ENCODE measurements at regions not wholly inside any gene's neighbourhood (a gene's known extent, or its start where the extent isn't known, plus 50 kb on each side); places are given as distances from the start of the nearest gene placed in this dataset.
A peak's percentile ranks its signal among the peaks of the same experiment; 100 is the strongest.

DNA sequence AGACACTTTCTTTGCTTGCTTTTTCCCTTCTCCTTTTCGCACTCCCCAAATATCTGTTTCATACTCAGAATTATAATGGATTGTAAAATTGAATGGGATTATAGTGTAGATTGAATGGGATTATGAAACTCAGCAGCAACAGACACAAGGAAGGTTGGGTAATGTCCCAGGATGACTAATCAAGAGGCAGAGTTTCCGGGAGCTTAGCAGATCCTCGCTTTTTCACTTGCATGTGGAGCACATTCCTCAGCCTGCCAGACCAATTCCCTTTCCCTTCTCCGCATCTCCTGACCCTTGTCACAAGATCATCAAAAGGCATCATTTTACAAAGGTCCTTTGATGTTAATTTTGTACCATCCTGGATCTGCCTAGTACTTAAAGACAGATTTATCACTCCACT is 55.1 kb upstream of the SLC1A1 start:
- DNase-seq (ENCODE audit: low spot score) = no peak

DNA sequence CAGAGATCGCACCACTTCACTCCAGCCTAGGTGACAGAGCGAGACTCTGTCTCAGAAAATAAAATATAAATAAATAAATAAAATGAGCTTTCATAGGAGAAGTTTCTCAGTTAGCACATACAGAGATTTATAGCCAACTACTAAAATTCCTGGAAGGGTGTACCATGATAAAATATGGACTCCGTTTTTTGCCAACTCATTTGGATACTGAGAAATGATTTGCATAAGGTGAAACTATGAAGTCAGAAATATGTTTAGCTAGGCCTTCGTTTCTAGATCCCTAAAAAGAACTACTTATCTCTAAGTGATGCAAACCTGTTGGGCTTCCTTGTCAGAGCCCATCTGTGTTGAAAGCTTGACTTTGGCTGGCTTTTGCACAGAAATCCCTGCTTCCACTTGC is 56.9 kb upstream of the SLC1A1 start:
- DNase-seq (ENCODE audit: low spot score) = no peak

GRCh38 chr9:4430432-4431261 is 59.6 kb upstream of the SLC1A1 start:
- peak; percentile 23 for DNase-seq (ENCODE audit: low spot score)

DNA sequence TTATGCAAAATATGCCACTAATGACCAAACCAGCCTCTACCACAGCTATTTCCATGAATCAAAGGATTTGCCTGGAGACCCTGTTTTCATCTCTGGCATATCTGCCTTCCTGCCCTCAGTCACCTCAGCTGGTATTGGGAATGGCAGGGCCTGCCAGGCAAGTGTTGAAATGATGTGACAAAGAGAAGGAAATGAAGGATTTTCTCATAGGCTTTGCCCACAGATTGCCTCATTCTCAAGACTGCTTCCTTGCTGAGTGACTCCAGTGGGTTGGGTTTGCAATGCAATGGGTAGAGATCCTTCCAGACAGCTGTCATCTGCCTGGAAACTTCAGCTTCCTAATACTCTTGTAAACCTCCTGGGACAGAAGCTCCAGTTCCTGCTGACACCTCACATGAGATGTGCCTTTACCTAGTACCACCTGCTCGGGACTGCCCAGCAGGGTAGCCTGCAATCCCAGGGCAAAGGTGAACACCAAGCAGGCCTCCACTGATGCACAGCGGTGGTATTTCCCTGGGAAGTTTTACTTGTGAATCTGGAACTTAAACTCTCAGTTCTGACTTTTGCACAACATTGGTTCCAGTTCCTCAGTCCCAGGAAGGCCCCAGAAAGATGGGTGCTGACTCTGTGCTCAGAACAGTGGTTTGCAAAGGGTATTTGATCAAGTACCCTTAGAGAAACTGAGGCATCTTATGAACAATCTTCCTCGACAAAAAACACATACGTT is 64.8 kb upstream of the SLC1A1 start:
- DNase-seq (ENCODE audit: low spot score) = no peak

DNA sequence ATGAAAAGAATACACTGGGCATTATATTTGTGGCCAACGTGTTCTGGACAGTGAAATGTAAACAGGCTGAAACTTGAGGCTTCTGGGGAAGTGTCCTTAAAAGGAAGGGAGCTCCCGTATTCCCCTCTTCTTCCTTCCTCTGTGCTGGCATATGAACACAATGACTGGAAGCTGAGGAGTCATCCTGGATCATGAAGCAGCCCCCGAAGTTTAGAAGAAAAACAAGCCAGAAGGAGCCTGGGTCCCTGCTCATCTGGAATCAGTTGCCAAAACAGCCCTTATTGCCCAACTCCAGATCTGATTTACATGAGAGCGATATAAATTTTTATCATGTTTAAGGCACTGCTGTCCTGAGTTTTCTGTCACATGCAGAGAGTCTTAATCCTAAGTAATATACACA is 65.4 kb upstream of the SLC1A1 start:
- DNase-seq (ENCODE audit: low spot score) = no peak

GRCh38 chr9:4424038-4424437 is 66.2 kb upstream of the SLC1A1 start:
- DNase-seq (ENCODE audit: low spot score) = no peak

DNA sequence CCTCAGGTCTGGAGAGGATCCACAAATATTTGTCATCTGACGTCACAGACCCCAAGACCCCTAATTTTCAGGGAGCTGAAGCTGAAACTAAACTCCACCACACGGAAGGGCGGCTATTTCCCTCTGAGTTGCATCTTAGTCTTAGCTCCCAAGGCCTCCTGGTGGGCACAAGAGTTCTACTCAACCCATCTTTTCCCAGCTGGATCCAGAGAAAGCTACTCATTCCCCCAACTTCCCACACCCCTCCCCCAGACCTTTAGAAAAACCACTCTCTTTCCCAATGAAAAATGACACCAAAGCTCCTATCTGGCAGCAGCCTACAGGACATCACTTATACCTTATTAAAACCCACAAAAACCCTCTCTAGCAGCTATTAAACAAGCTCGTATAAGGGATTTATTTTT is 67.1 kb upstream of the SLC1A1 start:
- DNase-seq (ENCODE audit: low spot score) = no peak

DNA sequence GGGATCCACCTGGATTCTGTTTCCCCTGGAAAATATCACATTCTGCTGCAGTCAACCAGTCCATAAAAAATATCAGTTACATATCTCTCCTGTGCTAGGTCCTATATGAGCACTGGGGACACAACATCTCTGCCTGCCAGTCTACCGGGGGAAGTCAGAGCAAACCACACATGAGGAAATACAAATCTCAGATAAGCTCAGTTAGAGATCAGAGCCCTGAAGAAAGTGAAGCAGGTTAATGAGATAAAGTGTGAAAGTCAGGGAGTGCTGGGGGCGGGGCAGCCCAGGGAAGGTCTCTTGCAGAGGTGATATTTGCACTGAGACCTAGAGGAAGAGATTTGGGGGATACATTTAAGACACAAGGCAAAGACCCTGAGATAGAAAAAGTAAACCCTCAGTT is 67.8 kb upstream of the SLC1A1 start:
- no peak for DNase-seq (ENCODE audit: low spot score)

DNA sequence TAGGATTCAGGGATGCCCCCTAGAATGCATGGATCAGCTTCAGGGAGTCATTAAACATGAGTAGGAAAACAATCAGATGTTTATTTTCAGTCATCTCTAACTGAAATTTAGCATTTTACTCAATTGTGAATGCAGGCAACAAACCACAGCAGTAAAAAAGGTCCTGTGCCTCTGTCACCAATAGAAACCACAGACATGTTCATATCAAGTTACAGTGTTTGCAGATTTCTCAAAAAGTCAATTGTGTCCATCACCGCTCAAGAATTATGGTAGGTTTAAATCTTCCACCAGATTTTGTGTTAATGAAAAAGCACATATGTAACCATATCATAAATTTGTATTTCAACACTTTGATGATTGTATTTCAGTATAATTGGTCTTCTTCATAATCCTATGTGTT is 68.4 kb upstream of the SLC1A1 start:
- DNase-seq (ENCODE audit: low spot score) = no peak

GRCh38 chr9:4420351-4420750 is 69.9 kb upstream of the SLC1A1 start:
- no peak for DNase-seq (ENCODE audit: low spot score)

DNA sequence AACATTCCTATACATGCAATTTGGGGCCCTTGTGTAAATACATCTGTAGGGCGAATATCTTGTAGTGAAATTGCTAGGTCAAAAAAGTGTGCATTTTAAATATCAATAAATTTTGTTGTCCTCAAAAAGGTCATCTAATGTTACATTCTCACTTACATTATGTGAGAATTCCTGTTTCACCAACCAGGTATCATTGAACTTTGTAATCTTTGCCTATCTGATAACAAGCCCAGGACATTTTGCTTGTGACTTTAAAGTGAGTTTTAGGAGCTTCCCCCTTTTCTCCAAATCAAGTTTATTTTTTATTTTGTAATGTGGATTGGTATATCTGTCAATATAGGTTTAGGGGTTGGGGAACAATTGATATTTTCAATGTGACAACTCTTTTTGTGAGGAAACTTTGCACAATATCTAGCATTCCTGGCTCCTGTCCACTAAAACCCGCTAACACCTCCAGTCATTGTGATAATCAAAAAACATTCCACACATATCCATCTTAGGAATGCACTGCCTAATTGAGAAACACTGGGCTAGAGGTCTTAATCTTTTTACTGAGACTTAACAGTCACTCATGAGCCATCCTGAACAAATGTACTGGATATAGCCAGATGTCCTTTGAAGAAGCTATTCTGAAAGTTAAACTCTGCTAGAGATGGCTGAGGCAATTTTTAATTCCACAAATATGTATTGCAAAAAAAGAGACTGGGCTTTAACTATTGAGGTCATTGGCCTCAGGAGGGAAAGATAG is 72.5 kb upstream of the SLC1A1 start:
- DNase-seq (ENCODE audit: low spot score) = no peak

- no peak for DNase-seq (ENCODE audit: low spot score)
Measured at GRCh38 chr9:4416467-4416866, 73.8 kb upstream of the SLC1A1 start.

DNA sequence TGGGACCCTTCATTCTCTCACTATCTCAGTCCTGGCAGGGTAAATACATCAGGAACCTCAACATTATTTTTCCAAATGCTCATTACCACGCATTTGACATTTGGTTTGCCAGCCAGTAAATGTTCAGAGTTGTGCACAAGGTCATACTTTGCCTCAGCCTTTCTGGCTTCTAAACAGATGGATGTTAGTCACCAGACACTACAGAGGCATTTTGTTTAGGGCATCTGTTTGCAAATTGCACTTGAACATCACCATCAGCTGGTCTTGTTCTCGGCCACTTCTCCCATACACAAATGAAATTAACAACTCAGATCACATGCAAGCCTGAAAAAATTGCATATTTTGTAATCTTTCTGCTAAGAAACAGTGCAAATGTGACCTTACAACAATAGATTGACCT is 75.0 kb upstream of the SLC1A1 start:
- DNase-seq (ENCODE audit: low spot score) = no peak

- no peak for DNase-seq (ENCODE audit: low spot score)
Measured at GRCh38 chr9:4413856-4414255, 76.4 kb upstream of the SLC1A1 start.

GRCh38 chr9:4404156-4404555 is 86.1 kb upstream of the SLC1A1 start:
- no peak for DNase-seq (ENCODE audit: low spot score)

GRCh38 chr9:4402501-4402900 is 87.8 kb upstream of the SLC1A1 start:
- no peak for DNase-seq (ENCODE audit: low spot score)

DNA sequence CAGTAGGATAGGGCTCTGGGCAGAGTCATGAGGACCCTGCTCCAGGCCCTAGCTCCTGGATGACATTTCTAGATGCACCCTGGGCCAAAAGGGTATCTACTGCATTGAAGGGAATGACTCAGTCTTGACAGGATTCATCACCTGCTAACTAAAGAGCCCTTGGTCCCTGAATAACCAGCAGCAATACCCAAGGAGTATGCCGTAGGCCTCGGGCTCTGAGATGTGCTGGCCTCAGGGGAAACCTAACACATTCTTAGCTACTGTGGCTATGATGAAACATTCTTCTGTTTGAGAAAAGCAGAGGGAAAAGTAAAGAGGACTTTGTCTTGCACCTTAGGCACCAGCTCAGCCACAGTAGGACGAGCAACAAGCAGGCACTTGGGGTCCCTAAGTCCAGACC is 89.5 kb upstream of the SLC1A1 start:
- DNase-seq (ENCODE audit: low spot score) = no peak

GRCh38 chr9:4397917-4398316 is 92.4 kb upstream of the SLC1A1 start:
- no peak for DNase-seq (ENCODE audit: low spot score)

GRCh38 chr9:4393806-4394523 is 94.1 kb upstream of the GLIS3 start:
- no peak for DNase-seq (ENCODE audit: low spot score)

- DNase-seq (ENCODE audit: low spot score) = no peak
Measured at GRCh38 chr9:4389755-4390154, 89.9 kb upstream of the GLIS3 start.

DNA sequence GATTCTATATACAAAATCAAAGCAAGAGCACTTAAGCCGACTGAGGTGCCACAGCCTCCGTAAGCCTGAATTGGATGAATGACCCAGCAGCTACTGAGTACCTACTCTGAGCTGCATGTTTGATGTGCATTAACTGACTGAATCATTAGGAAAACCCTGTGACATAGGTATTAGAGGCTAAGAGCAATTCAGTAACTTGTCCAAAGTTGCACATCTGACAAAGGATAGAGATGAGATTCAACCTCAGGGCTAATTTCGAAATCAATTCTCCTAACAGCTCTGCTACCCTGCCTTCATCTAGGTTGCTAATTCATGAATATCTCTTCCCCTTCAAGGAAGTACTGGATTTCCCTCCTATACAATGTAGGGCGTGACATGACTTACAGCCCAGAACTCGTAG is 89.1 kb upstream of the GLIS3 start:
- no peak for DNase-seq (ENCODE audit: low spot score)

DNA sequence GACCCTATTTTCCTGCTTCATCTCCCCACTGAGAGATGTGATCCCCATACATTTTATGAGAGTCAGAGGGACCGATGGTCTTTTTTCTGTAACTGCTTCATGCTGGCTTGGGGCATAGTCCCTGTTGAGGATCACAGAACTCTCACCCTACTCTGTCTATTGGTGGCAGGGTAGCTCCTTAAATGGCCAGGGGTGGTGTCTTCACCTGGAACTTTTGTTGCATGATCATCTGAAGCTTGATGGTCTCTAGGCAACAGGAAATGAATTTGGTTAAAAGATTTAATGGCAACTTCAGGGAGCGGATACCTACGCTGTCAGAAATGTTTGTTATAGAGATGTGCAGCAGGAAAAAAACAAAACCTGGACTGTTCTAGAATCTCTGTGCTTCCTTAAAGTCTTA is 87.0 kb upstream of the GLIS3 start:
- DNase-seq (ENCODE audit: low spot score) = no peak
